ENCODE measurements at regions not wholly inside any gene's neighbourhood (a gene's known extent, or its start where the extent isn't known, plus 50 kb on each side); places are given as distances from the start of the nearest gene placed in this dataset.

- no peak for TF ChIP-seq JUN (IDR thresholded peaks at IDR 0.05)
These were observed 350.6 kb downstream of the DCDC2C start (continued) for GRCh38 chr2:4053769-4054493.

- Histone ChIP-seq H3K4me1 (no peaks in the 10 kb centered on the region), H3K27ac (no peak overlapping the region), H3K4me3 (no peak overlapping the region), H3K9me3 (no peaks in the 10 kb centered on the region), H3K4me2 (no peak overlapping the region)
- ChIA-PET POLR2A (no interaction called here), CTCF (no interaction called here)
- DNase-seq (ENCODE audit: low read depth in 1 of 2, low spot score in 1 of 2), result no peak
- no peak for FAIRE-seq
- no peak for ATAC-seq
- TF ChIP-seq JUNB (IDR thresholded peaks at IDR 0.05) (no peak), MYC (IDR thresholded peaks at IDR 0.05; ENCODE audit: borderline replicate concordance, low read length) (no peak)
- WGBS (ENCODE audit: missing lambda C conversion rate), result 4% methylated on average over 4 of the region's 4 CpGs
These were observed 362.8 kb downstream of the DCDC2C start for GRCh38 chr2:4066217-4066616.

GRCh38 chr2:4073026-4073569, 369.7 kb downstream of the DCDC2C start:
- Histone ChIP-seq H3K4me1 (no peaks in the 10 kb centered on the region), H3K4me2 (no peak overlapping the region), H3K9me3 (no peaks in the 10 kb centered on the region), H3K27ac (no peak overlapping the region), H3K4me3 (no peak overlapping the region)
- ChIA-PET POLR2A (no interaction called here), CTCF (no interaction called here)
- DNase-seq (ENCODE audit: low read depth in 1 of 2, low spot score in 1 of 2) (no peak), ATAC-seq (no peak), FAIRE-seq (no peak)
- 29% methylated on average over 9 of the region's 11 CpGs for WGBS (ENCODE audit: missing lambda C conversion rate)
- no peak for TF ChIP-seq RNF2 (IDR thresholded peaks at IDR 0.05; ENCODE audit: borderline replicate concordance, low read depth)
- no peak for TF ChIP-seq ESRRA (IDR thresholded peaks at IDR 0.05; ENCODE audit: borderline replicate concordance, low read length)
- TF ChIP-seq MAZ (IDR thresholded peaks at IDR 0.05; ENCODE audit: borderline replicate concordance, low read depth, low read length), result no peak
- TF ChIP-seq CHD2 (IDR thresholded peaks at IDR 0.05; ENCODE audit: low read length, partially characterized antibody), result no peak
- TF ChIP-seq RARB (CRISPR knock-in tag; IDR thresholded peaks at IDR 0.05), result no peak
- no peak for TF ChIP-seq ZNF302 (CRISPR knock-in tag; IDR thresholded peaks at IDR 0.05)
- TF ChIP-seq EHF (CRISPR knock-in tag; IDR thresholded peaks at IDR 0.05), result no peak
- TF ChIP-seq POLR2A (IDR thresholded peaks at IDR 0.05; ENCODE audit: low read length), result no peak
- no peak for TF ChIP-seq ZC3H11A (IDR thresholded peaks at IDR 0.05)
- no peak for TF ChIP-seq ZSCAN20 (CRISPR knock-in tag; IDR thresholded peaks at IDR 0.05)
- no peak for TF ChIP-seq USF2 (IDR thresholded peaks at IDR 0.05)

GRCh38 chr2:4077017-4077416, 373.6 kb downstream of the DCDC2C start:
- DNase-seq (ENCODE audit: low read depth in 1 of 2, low spot score in 1 of 2) (no peak), ATAC-seq (no peak), FAIRE-seq (no peak)
- WGBS (ENCODE audit: missing lambda C conversion rate), result under 1% methylated on average over 3 of the region's 3 CpGs
- TF ChIP-seq PHF8 (IDR thresholded peaks at IDR 0.05; ENCODE audit: borderline replicate concordance, low read depth), result no peak
- TF ChIP-seq HOXB13 (CRISPR knock-in tag; IDR thresholded peaks at IDR 0.05; ENCODE audit: low read depth), result no peak
- TF ChIP-seq RAD21 (conservative IDR thresholded peaks at IDR 0.05 in 1 of 2, IDR thresholded peaks at IDR 0.05 in 1 of 2), result no peak
- no peak for TF ChIP-seq PBX3 (IDR thresholded peaks at IDR 0.05)
- TF ChIP-seq EHMT2 (IDR thresholded peaks at IDR 0.05; ENCODE audit: low read depth), result no peak
- no peak for TF ChIP-seq BHLHE40 (IDR thresholded peaks at IDR 0.05; ENCODE audit: low read depth, low read length)
- no peak for TF ChIP-seq NFE2L2 (conservative IDR thresholded peaks at IDR 0.05; ENCODE audit: low read length)
- TF ChIP-seq CBX2 (IDR thresholded peaks at IDR 0.05; ENCODE audit: borderline replicate concordance, low read depth), result no peak
- no peak for TF ChIP-seq MAFK (IDR thresholded peaks at IDR 0.05; ENCODE audit: partially characterized antibody)
- TF ChIP-seq SREBF2 (IDR thresholded peaks at IDR 0.05), result no peak
- no peak for TF ChIP-seq RFX5 (IDR thresholded peaks at IDR 0.05)
- no peak for TF ChIP-seq TP53 (CRISPR knock-in tag; IDR thresholded peaks at IDR 0.05)
- no peak for TF ChIP-seq ELK1 (IDR thresholded peaks at IDR 0.05; ENCODE audit: low read depth, low read length)
- TF ChIP-seq JUN (IDR thresholded peaks at IDR 0.05), result no peak
- no peak for TF ChIP-seq NPAS2 (CRISPR knock-in tag; IDR thresholded peaks at IDR 0.05; ENCODE audit: borderline replicate concordance)
- no peak for TF ChIP-seq ZSCAN20 (CRISPR knock-in tag; IDR thresholded peaks at IDR 0.05)
- no peak for TF ChIP-seq CTCF (IDR thresholded peaks at IDR 0.05)
- TF ChIP-seq RCOR1 (IDR thresholded peaks at IDR 0.05; ENCODE audit: low read depth, low read length), result no peak
- Histone ChIP-seq H3K4me2 (no peak overlapping the region), H3K4me1 (no peaks in the 10 kb centered on the region), H3K4me3 (no peak overlapping the region), H3K27ac (no peak overlapping the region), H3K9me3 (no peaks in the 10 kb centered on the region)
- CTCF ChIA-PET, result no interaction called here
- POLR2A ChIA-PET, result no interaction called here
